K562 (cell line): ENCODE measurements at regions not wholly inside any gene's neighbourhood (a gene's known extent, or its start where the extent isn't known, plus 50 kb on each side); places are given as distances from the start of the nearest gene placed in this dataset.
A peak's percentile ranks its signal among the peaks of the same experiment; 100 is the strongest.

Experiments used
- ATAC-seq: fragments of 200-7000 bp; cut with Tn5 transposase; 3 replicates; pipeline ENCODE4 v1.9.1; 2020; ENCODE audit warnings: moderate library complexity
- BruUV-seq: library from RNA; stranded (reverse); fragments of 400-500 nt; replicated peaks from 2 replicates; lab custom pipeline; 2021; lab: Mats Ljungman, UMichigan
- CTCF ChIA-PET: fragments of 300-600 bp; formaldehyde crosslinking; extraction: SDS; loops from one replicate; lab custom pipeline; 2021; ENCODE audit warnings: low intra/inter-chr PET ratio; lab: Yijun Ruan, JAX
- POLR2A ChIA-PET: fragments of 300-600, 350-650 bp; sonication (Branson Sonifier 250); formaldehyde crosslinking; extraction: SDS; loops from one replicate; lab custom pipeline; 2021; ENCODE audit warnings: antibody characterized with exemption, inconsistent platforms; lab: Yijun Ruan, JAX
- DNase-seq, 4 experiments: peaks; one replicate each; pipeline versions ENCODE4 v3.0.0 to v3.0.0-alpha.2; 2011 to 2018; ENCODE audit warnings: low spot score in 3 of 4, mixed read lengths in 3 of 4; ENCODE audit errors: extremely low read depth in 1 of 4
- FAIRE-seq: peaks from 2 replicates; lab custom pipeline; 2011; peaks lifted over from hg19 to GRCh38; lab: Jason Lieb, UNC
- H2AFZ ChIP-seq: 2 replicates; pipeline ENCODE4 v1.6.0; 2011; ENCODE audit warnings: low read depth, low read length, control low read depth, inconsistent platforms
- H3K27ac ChIP-seq: fragments of 200-600 bp; 3 replicates; pipeline ENCODE4 v1.8.0; 2011; ENCODE audit warnings: low read depth, mild to moderate bottlenecking, control low read depth, inconsistent platforms, low read length, moderate library complexity, mixed read lengths; ENCODE audit errors: extremely low read depth
- H3K27me3 ChIP-seq, 2 experiments: fragments of 300-600 bp in 1 of 2; 2 replicates in 1 of 2; 3 replicates in 1 of 2; pipeline versions ENCODE4 v1.6.0 to v1.8.0; 2011; ENCODE audit warnings: inconsistent platforms in 2 of 2, low read length in 2 of 2, mild to moderate bottlenecking in 1 of 2, mixed read lengths in 1 of 2, moderate library complexity in 1 of 2; ENCODE audit not compliant: control insufficient read depth in 2 of 2, insufficient read depth in 2 of 2
- H3K36me3 ChIP-seq: fragments of 300-600 bp; 3 replicates; pipeline ENCODE4 v1.8.0; 2011; ENCODE audit warnings: mild to moderate bottlenecking, low read length, inconsistent platforms; ENCODE audit not compliant: control insufficient read depth, insufficient read depth
- H3K4me1 ChIP-seq, 2 experiments: fragments of 200-600 bp in 1 of 2; replicated peaks in 1 of 2; 2 replicates in 1 of 2; 3 replicates in 1 of 2; pipeline versions ENCODE4 v1.5.1 to v1.8.0; 2011; ENCODE audit warnings: inconsistent platforms in 2 of 2, low read length in 2 of 2, mild to moderate bottlenecking in 1 of 2, mixed read lengths in 1 of 2, moderate library complexity in 1 of 2; ENCODE audit not compliant: control insufficient read depth in 2 of 2, insufficient read depth in 2 of 2
- H3K4me2 ChIP-seq: 2 replicates; pipeline ENCODE4 v1.6.1; 2011; ENCODE audit warnings: low read length, control low read depth, inconsistent platforms, mixed read lengths; ENCODE audit not compliant: insufficient read depth
- H3K4me3 ChIP-seq: fragments of 200-600 bp; sonication (generic), shearing (Covaris generic); 2 replicates; pipeline ENCODE4 v1.5.1; 2016; ENCODE audit warnings: control low read depth, inconsistent platforms
- H3K79me2 ChIP-seq: fragments of 200-600 bp; 3 replicates; pipeline ENCODE4 v1.8.0; 2011; ENCODE audit warnings: low read length, inconsistent platforms; ENCODE audit not compliant: control insufficient read depth, insufficient read depth
- H3K9ac ChIP-seq, 2 experiments: 2 replicates each; pipeline versions ENCODE4 v1.6.0 to v1.6.1; 2011; ENCODE audit warnings: low read depth in 2 of 2, low read length in 2 of 2, control low read depth in 1 of 2, inconsistent platforms in 1 of 2, mild to moderate bottlenecking in 1 of 2, mixed read lengths in 1 of 2; ENCODE audit not compliant: insufficient read depth in 1 of 2
- H3K9me1 ChIP-seq: one replicate; pipeline ENCODE4 v1.6.0; 2011; ENCODE audit warnings: inconsistent platforms, mild to moderate bottlenecking, low read length, moderate library complexity; ENCODE audit not compliant: control insufficient read depth, insufficient read depth
- H3K9me3 ChIP-seq: replicated peaks from 2 replicates; pipeline ENCODE4 v1.5.1; 2011; ENCODE audit warnings: low read depth, low read length, inconsistent platforms; ENCODE audit not compliant: control insufficient read depth, insufficient read depth
- H4K20me1 ChIP-seq: replicated peaks from 2 replicates; pipeline ENCODE4 v1.6.1; 2011; ENCODE audit warnings: low read length, inconsistent platforms, mixed read lengths; ENCODE audit not compliant: control insufficient read depth, insufficient read depth
- CEBPB ChIP-seq: fragments of 450-650 bp; IDR thresholded peaks from 2 replicates; pipeline ENCODE4 v1.6.1; 2016; ENCODE audit warnings: missing genetic modification characterization, missing compliant biosample characterization
- CEBPG ChIP-seq, 3 experiments: fragments of 200-800 bp in 1 of 3; sonication (Bioruptor generic) in 1 of 3; sonication (generic) in 1 of 3; formaldehyde crosslinking in 1 of 3; IDR thresholded peaks in 2 of 3; conservative IDR thresholded peaks in 1 of 3; 2 replicates each; pipeline versions ENCODE4 v1.6.1 to v1.8.0; 2016 to 2022; ENCODE audit warnings: missing compliant biosample characterization in 2 of 3, missing genetic modification characterization in 2 of 3, mild to moderate bottlenecking in 1 of 3, missing genetic modification reagents in 1 of 3
- HCFC1 ChIP-seq: IDR thresholded peaks from 2 replicates; pipeline ENCODE4 v1.6.1; 2012; ENCODE audit warnings: low read depth, low read length, improper control_type of control experiment
- ILK ChIP-seq: fragments of 450-650 bp; IDR thresholded peaks from 2 replicates; pipeline ENCODE4 v1.6.1; 2016; ENCODE audit warnings: missing genetic modification characterization, low read depth, mild to moderate bottlenecking, missing compliant biosample characterization, moderate library complexity, borderline replicate concordance
- IRF9 ChIP-seq: fragments of 450-650 bp; IDR thresholded peaks from 2 replicates; pipeline ENCODE4 v1.6.1; 2016; ENCODE audit warnings: missing biosample characterization, missing genetic modification characterization
- POLR2AphosphoS2 ChIP-seq: IDR thresholded peaks from 2 replicates; pipeline ENCODE4 v1.6.1; 2012; ENCODE audit warnings: low read length, improper control_type of control experiment
- THRAP3 ChIP-seq: fragments of 450-650 bp; IDR thresholded peaks from 2 replicates; pipeline ENCODE4 v1.6.1; 2016; ENCODE audit warnings: mild to moderate bottlenecking, inconsistent platforms, borderline replicate concordance
- ZNF551 ChIP-seq: fragments of 250-450 bp; sonication (Bioruptor Pico); IDR thresholded peaks from 2 replicates; pipeline ENCODE4 v1.5.0; 2021; ENCODE audit warnings: mild to moderate bottlenecking, moderate library complexity
- ZNF785 ChIP-seq: fragments of 250-450 bp; sonication (Bioruptor Pico); IDR thresholded peaks from 2 replicates; pipeline ENCODE4 v1.4.0; 2020; ENCODE audit warnings: mild to moderate bottlenecking
- WGBS: fragments of 100-300 bp; shearing (Covaris generic); methylation state at CpG from one replicate; pipeline ENCODE4 v1.1.6; 2016; ENCODE audit warnings: low coverage, mixed read lengths; ENCODE audit not compliant: insufficient coverage; ENCODE audit errors: missing lambda C conversion rate; 5-methylcytosine and 5-hydroxymethylcytosine counted together
- in situ Hi-C: fragments of 300-500 bp; cut with MboI; formaldehyde crosslinking; loops from 4 replicates; pipeline ENCODE4 v1.15.0; 2018; ENCODE audit warnings: inconsistent platforms, mixed read lengths
- intact Hi-C: fragments of 100-400 bp; cut with micrococcal nuclease; formaldehyde crosslinking; loops from 2 replicates; pipeline ENCODE4 v1.14.2; 2022

GRCh38 chr2:189927823-189928222, 134.7 kb downstream of the MSTN start:
- no peaks in the 10 kb centered on the region for H3K4me1 ChIP-seq
- BruUV-seq = no TSS peak
- WGBS = 9% methylated on average over 1 of the region's 1 CpG

More at GRCh38 chr2:189927823-189928222, 134.7 kb downstream of the MSTN start:
- Histone ChIP-seq H4K20me1 (no peaks in the 10 kb centered on the region), H3K27ac (no peak overlapping the region), H3K9ac (no peak overlapping the region), H3K27me3 (no peaks in the 10 kb centered on the region), H3K9me1 (no peaks in the 10 kb centered on the region), H2AFZ (no peak overlapping the region)
- intact Hi-C loops = no loop called here
- ChIA-PET POLR2A (no interaction called here), CTCF (no interaction called here)
- TF ChIP-seq ZNF551 (CRISPR knock-in tag) (no peak), POLR2AphosphoS2 (no peak), CEBPB (tag) (peak; percentile 99), ILK (tag) (no peak), CEBPG (CRISPR knock-in tag; IDR thresholded peaks at IDR 0.05) (no peak), CEBPG (tag; conservative IDR thresholded peaks at IDR 0.05 in 1 of 2, IDR thresholded peaks at IDR 0.05 in 1 of 2) (peak; percentile 80 to 99), ZNF785 (CRISPR knock-in tag) (no peak), IRF9 (peak; percentile 76; the same call in 1 of the 2 replicates), HCFC1 (no peak), THRAP3 (no peak)
- TF ChIP-seq, all 486 proteins: peak for 3
- no peaks in the 10 kb centered on the region for H3K9me3 ChIP-seq
- H3K79me2 ChIP-seq = no peaks in the 10 kb centered on the region
- DNase-seq (no peak), FAIRE-seq (no peak), ATAC-seq (no peak)
- no peak overlapping the region for H3K4me2 ChIP-seq
- in situ Hi-C loops = no loop called here
- H3K4me3 ChIP-seq = no peak overlapping the region
- H3K36me3 ChIP-seq = no peaks in the 10 kb centered on the region
